OCI-LY1 (cell line): ENCODE measurements at regions not wholly inside any gene's neighbourhood (a gene's known extent, or its start where the extent isn't known, plus 50 kb on each side); places are given as distances from the start of the nearest gene placed in this dataset.

ENCODE experiments used
- CTCF ChIP-seq: fragments of 200-600 bp; sonication (generic), shearing (Covaris generic); IDR thresholded peaks from 2 replicates; pipeline ENCODE4 v1.5.1; 2017; ENCODE audit warnings: mild to moderate bottlenecking, antibody characterized with exemption, low read length, moderate library complexity, mixed read lengths
- EZH2 ChIP-seq: fragments of 200-600 bp; sonication (generic), shearing (Covaris generic); IDR thresholded peaks from 2 replicates; pipeline ENCODE4 v1.8.0; 2017; ENCODE audit warnings: borderline replicate concordance, mixed run types, mild to moderate bottlenecking, antibody characterized with exemption, low read length, moderate library complexity, mixed read lengths

DNA sequence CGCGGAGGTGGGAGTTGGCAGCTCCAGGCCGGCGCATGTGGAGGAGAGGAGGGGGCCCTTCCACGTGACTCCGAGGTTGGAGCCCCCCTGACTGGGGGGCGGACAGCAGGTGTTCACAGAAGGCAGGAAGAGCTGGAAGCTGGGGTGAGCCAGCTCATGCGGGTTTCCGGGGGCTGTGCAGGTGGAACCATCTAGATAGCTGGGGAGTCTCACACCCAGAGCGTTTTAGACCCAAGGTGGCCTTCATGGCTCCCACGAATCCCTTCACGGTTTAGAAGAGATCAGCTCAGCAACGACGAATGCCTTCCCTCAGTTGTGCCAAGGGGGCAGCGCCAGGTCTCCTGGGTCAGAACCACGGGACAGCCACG lies 740.5 kb upstream of the SALL3 start:
- TF ChIP-seq CTCF = no peak
- no peak for TF ChIP-seq EZH2
